Endothelial cell of umbilical vein (primary cell): ENCODE measurements at regions not wholly inside any gene's neighbourhood (a gene's known extent, or its start where the extent isn't known, plus 50 kb on each side); places are given as distances from the start of the nearest gene placed in this dataset.

Experiments
- BruUV-seq: library from RNA; stranded (reverse); fragments of 400-500 nt; replicated peaks from 2 replicates; lab custom pipeline; 2021; lab: Mats Ljungman, UMichigan
- CTCF ChIA-PET: fragments of 300-600, 350-600 bp; sonication (Branson Sonifier 250); formaldehyde crosslinking; loops from one replicate; lab custom pipeline; 2021; ENCODE audit warnings: antibody characterized with exemption, inconsistent platforms; lab: Charles Lee
- POLR2A ChIA-PET: fragments of 300-600, 350-600 bp; sonication (Branson Sonifier 250); formaldehyde crosslinking; loops from one replicate; lab custom pipeline; 2021; ENCODE audit warnings: antibody characterized with exemption, inconsistent platforms; lab: Charles Lee
- DNase-seq: peaks from one replicate; pipeline ENCODE4 v3.0.0-alpha.2; 2011; ENCODE audit warnings: low read depth, low spot score
- FAIRE-seq: peaks from 2 replicates; lab custom pipeline; 2011; peaks lifted over from hg19 to GRCh38; lab: Jason Lieb, UNC
- H2AFZ ChIP-seq: 2 replicates; pipeline ENCODE4 v1.6.0; 2012; ENCODE audit warnings: low read depth, low read length, control low read depth, inconsistent platforms
- H3K27ac ChIP-seq: 2 replicates; pipeline ENCODE4 v1.5.1; 2011; ENCODE audit warnings: low read depth, mild to moderate bottlenecking, control low read depth, low read length, moderate library complexity; ENCODE audit not compliant: insufficient read depth
- H3K27me3 ChIP-seq, 2 experiments: 2 replicates each; pipeline versions ENCODE4 v1.6.0 to v1.6.1; 2011; ENCODE audit warnings: low read length in 2 of 2, mixed read lengths in 1 of 2; ENCODE audit not compliant: control insufficient read depth in 2 of 2, insufficient read depth in 2 of 2
- H3K36me3 ChIP-seq, 2 experiments: 2 replicates in 1 of 2; 3 replicates in 1 of 2; pipeline ENCODE4 v1.5.1; 2011; ENCODE audit warnings: low read length in 2 of 2, mild to moderate bottlenecking in 1 of 2, moderate library complexity in 1 of 2; ENCODE audit not compliant: control insufficient read depth in 2 of 2, insufficient read depth in 2 of 2; ENCODE audit errors: extremely low read depth in 1 of 2
- H3K4me1 ChIP-seq: 3 replicates; pipeline ENCODE4 v1.5.1; 2011; ENCODE audit warnings: mild to moderate bottlenecking, low read length; ENCODE audit not compliant: control insufficient read depth, insufficient read depth; ENCODE audit errors: extremely low read depth
- H3K4me2 ChIP-seq: 2 replicates; pipeline ENCODE4 v1.6.1; 2011; ENCODE audit warnings: low read length, control low read depth, mixed read lengths; ENCODE audit not compliant: insufficient read depth
- H3K4me3 ChIP-seq, 3 experiments: fragments of 200-600 bp in 1 of 3; sonication (generic), shearing (Covaris generic) in 1 of 3; replicated peaks in 1 of 3; 2 replicates each; pipeline ENCODE4 v1.5.1; 2011 to 2016; ENCODE audit warnings: control low read depth in 3 of 3, low read length in 3 of 3, mild to moderate bottlenecking in 2 of 3, inconsistent platforms in 1 of 3, low read depth in 1 of 3, moderate library complexity in 1 of 3; ENCODE audit not compliant: insufficient read depth in 1 of 3
- H3K79me2 ChIP-seq: 2 replicates; pipeline ENCODE4 v1.6.0; 2012; ENCODE audit warnings: low read length, inconsistent platforms; ENCODE audit not compliant: control insufficient read depth, insufficient read depth
- H3K9ac ChIP-seq: replicated peaks from 2 replicates; pipeline ENCODE3; 2011; ENCODE audit warnings: low read length, control low read depth; ENCODE audit not compliant: insufficient read depth; ENCODE audit errors: extremely low read depth
- H3K9me1 ChIP-seq: replicated peaks from 3 replicates; pipeline ENCODE4 v1.6.0; 2011; ENCODE audit warnings: mild to moderate bottlenecking, low read length; ENCODE audit not compliant: control insufficient read depth, insufficient read depth; ENCODE audit errors: extremely low read depth
- H3K9me3 ChIP-seq: replicated peaks from 2 replicates; pipeline ENCODE4 v1.5.1; 2012; ENCODE audit warnings: low read length, inconsistent platforms; ENCODE audit not compliant: control insufficient read depth, insufficient read depth
- H4K20me1 ChIP-seq: replicated peaks from 2 replicates; pipeline ENCODE3; 2011; ENCODE audit warnings: mild to moderate bottlenecking, low read length; ENCODE audit not compliant: control insufficient read depth, insufficient read depth; ENCODE audit errors: extremely low read depth
- CTCF ChIP-seq, 2 donors: IDR thresholded peaks; 1 replicate in 1 of 2; 2 replicates in 1 of 2; pipeline ENCODE4 v1.5.1; 2011; ENCODE audit warnings: low read length in 2 of 2, mild to moderate bottlenecking in 2 of 2, moderate library complexity in 2 of 2, control low read depth in 1 of 2, inconsistent platforms in 1 of 2, low read depth in 1 of 2; ENCODE audit not compliant: insufficient read depth in 1 of 2; ENCODE audit errors: extremely low read depth in 1 of 2
- FOS ChIP-seq: IDR thresholded peaks from 2 replicates; pipeline ENCODE4 v1.6.1; 2011; ENCODE audit warnings: mild to moderate bottlenecking, low read length, moderate library complexity, borderline replicate concordance; ENCODE audit not compliant: insufficient read depth
- GATA2 ChIP-seq: IDR thresholded peaks from 2 replicates; pipeline ENCODE4 v1.7.0; 2011; ENCODE audit warnings: low read depth, mild to moderate bottlenecking, moderate library complexity, mixed read lengths, low read length; ENCODE audit not compliant: insufficient read length, insufficient read depth
- JUN ChIP-seq: IDR thresholded peaks from 2 replicates; pipeline ENCODE4 v1.6.1; 2011; ENCODE audit warnings: borderline replicate concordance, low read depth; ENCODE audit not compliant: insufficient read length, insufficient read depth
- MAX ChIP-seq: IDR thresholded peaks from 2 replicates; pipeline ENCODE4 v1.6.1; 2011; ENCODE audit not compliant: insufficient read depth, insufficient read length
- POLR2AphosphoS5 ChIP-seq: IDR thresholded peaks from 2 replicates; pipeline ENCODE4 v1.6.1; 2012; ENCODE audit warnings: low read depth, mild to moderate bottlenecking, control low read depth, low read length, moderate library complexity; ENCODE audit not compliant: insufficient read depth
- dilution Hi-C: fragments of 300-500 bp; cut with MboI; formaldehyde crosslinking; loops from one replicate; pipeline ENCODE4 v1.15.0; 2019; ENCODE audit warnings: low sequenced_read_pairs; ENCODE audit not compliant: extremely low pct_ligation_motif_present
- intact Hi-C: fragments of 100-400 bp; cut with micrococcal nuclease; formaldehyde crosslinking; loops from one replicate; pipeline ENCODE4 v1.10.0; 2022

DNA sequence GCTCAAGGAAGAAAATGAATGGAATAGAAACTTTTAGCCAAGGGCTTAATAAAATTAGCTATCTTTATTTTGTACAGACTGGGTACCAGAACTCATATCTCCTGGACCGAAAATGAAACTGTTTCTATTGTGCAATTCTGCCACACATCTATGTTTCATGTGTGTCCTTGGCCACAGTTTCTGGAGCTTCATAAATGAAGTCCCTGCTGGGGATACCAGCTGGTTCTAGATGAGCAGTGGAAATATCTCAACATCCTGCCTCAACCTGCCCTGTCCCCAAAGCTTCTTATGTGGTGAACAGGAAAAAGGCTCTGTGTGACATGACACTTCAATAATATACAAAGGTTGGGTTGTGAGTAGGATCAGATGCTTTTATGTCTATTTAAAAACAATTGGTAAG, 310.1 kb upstream of the SORCS1 start:
- no peak overlapping the region for H2AFZ ChIP-seq
- DNase-seq (no peak), FAIRE-seq (no peak)
- H3K9ac ChIP-seq: no peak overlapping the region
- BruUV-seq: no TSS peak
- H3K4me3 ChIP-seq: no peak overlapping the region
- no peak for TF ChIP-seq GATA2
- H3K4me2 ChIP-seq: no peak overlapping the region
- no peaks in the 10 kb centered on the region for H3K79me2 ChIP-seq
- H3K27ac ChIP-seq: no peak overlapping the region
- peaks cover 3% of the 10 kb centered on the region for H3K9me3 ChIP-seq
- no peaks in the 10 kb centered on the region for H4K20me1 ChIP-seq
- no peaks in the 10 kb centered on the region for H3K9me1 ChIP-seq
- CTCF ChIA-PET: no interaction called here
- no peaks in the 10 kb centered on the region for H3K27me3 ChIP-seq
- POLR2A ChIA-PET: no interaction called here
- no peaks in the 10 kb centered on the region for H3K4me1 ChIP-seq
- intact Hi-C loops (no loop called here), dilution Hi-C loops (no loop called here)
- no peaks in the 10 kb centered on the region for H3K36me3 ChIP-seq

DNA sequence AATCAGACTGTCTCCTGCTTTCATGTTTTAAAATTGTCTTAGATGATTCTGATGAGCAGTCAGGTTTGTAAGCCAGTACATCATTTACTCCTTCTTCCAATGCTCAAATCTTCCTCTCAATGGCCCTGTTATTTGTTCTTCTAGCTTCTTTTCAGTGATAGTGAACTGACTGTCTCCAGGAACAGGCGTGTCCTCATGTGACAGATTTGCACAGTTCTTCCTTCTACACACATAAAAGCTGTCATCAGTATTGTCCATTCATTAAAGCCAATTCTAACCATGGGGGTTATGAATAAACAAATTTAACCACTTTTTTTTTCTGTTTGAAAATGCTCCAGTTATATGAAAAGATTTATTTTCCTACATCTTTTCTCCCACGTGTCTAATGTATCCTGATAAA, 308.7 kb upstream of the SORCS1 start:
- no peak for TF ChIP-seq JUN
- TF ChIP-seq MAX: no peak
- TF ChIP-seq FOS: no peak
- TF ChIP-seq POLR2AphosphoS5: no peak
- TF ChIP-seq CTCF (IDR thresholded peaks at IDR 0.05; ENCODE audit: extremely low read depth in 1 of 2, insufficient read depth in 1 of 2, low read depth in 1 of 2, low read length in 2 of 2): no peak
- DNase-seq: no peak
- ChIA-PET CTCF (no interaction called here), POLR2A (no interaction called here)
- Histone ChIP-seq H4K20me1 (no peaks in the 10 kb centered on the region), H3K27me3 (no peaks in the 10 kb centered on the region), H3K4me2 (no peak overlapping the region), H3K79me2 (no peaks in the 10 kb centered on the region), H3K36me3 (no peaks in the 10 kb centered on the region), H2AFZ (no peak overlapping the region), H3K4me1 (no peaks in the 10 kb centered on the region), H3K9ac (no peak overlapping the region), H3K9me3 (peaks cover 2% of the 10 kb centered on the region), H3K4me3 (no peak overlapping the region), H3K27ac (no peak overlapping the region), H3K9me1 (no peaks in the 10 kb centered on the region)
- intact Hi-C loops: no loop called here
- dilution Hi-C loops: no loop called here
- FAIRE-seq: no peak
- no TSS peak for BruUV-seq
